Mesenchymal stem cell (in vitro differentiated cells and primary cell): ENCODE measurements at regions not wholly inside any gene's neighbourhood (a gene's known extent, or its start where the extent isn't known, plus 50 kb on each side); places are given as distances from the start of the nearest gene placed in this dataset.

Source experiments
- DNase-seq: peaks from one replicate; pipeline ENCODE4 v3.0.0-alpha.2; 2013
- H2AFZ ChIP-seq: one replicate; pipeline ENCODE4 v1.6.1; 2013; ENCODE audit warnings: low read depth, mild to moderate bottlenecking, control low read depth, inconsistent platforms, low read length, moderate library complexity
- H2AK5ac ChIP-seq: 2 replicates; pipeline ENCODE4 v1.6.1; 2013; ENCODE audit warnings: low read length, moderate library complexity, mild to moderate bottlenecking, inconsistent platforms; ENCODE audit not compliant: severe bottlenecking
- H2BK120ac ChIP-seq: one replicate; pipeline ENCODE4 v1.6.1; 2013; ENCODE audit warnings: low read depth, mild to moderate bottlenecking, inconsistent platforms, low read length, moderate library complexity
- H2BK12ac ChIP-seq, 2 experiments: one replicate each; pipeline ENCODE4 v1.6.1; 2013; ENCODE audit warnings: inconsistent platforms in 2 of 2, low read length in 2 of 2, mild to moderate bottlenecking in 2 of 2, moderate library complexity in 2 of 2, control low read depth in 1 of 2
- H2BK15ac ChIP-seq: one replicate; pipeline ENCODE4 v1.6.1; 2013; ENCODE audit warnings: mild to moderate bottlenecking, low read depth, inconsistent platforms; ENCODE audit not compliant: poor library complexity, severe bottlenecking
- H2BK5ac ChIP-seq: 2 replicates; pipeline ENCODE4 v1.6.1; 2013; ENCODE audit warnings: low read depth, mild to moderate bottlenecking, low read length, control low read depth, inconsistent platforms; ENCODE audit not compliant: poor library complexity, severe bottlenecking
- H3K14ac ChIP-seq, 2 experiments: one replicate each; pipeline ENCODE4 v1.6.1; 2013; ENCODE audit warnings: inconsistent platforms in 2 of 2, low read length in 2 of 2, control low read depth in 1 of 2, mild to moderate bottlenecking in 1 of 2, moderate library complexity in 1 of 2
- H3K18ac ChIP-seq, 2 experiments: one replicate each; pipeline ENCODE4 v1.6.1; 2013; ENCODE audit warnings: inconsistent platforms in 2 of 2, low read length in 2 of 2, control low read depth in 1 of 2, low read depth in 1 of 2, mild to moderate bottlenecking in 1 of 2
- H3K23ac ChIP-seq, 2 experiments: one replicate each; pipeline ENCODE4 v1.6.1; 2013; ENCODE audit warnings: inconsistent platforms in 2 of 2, low read length in 2 of 2, mild to moderate bottlenecking in 2 of 2, moderate library complexity in 2 of 2, control low read depth in 1 of 2
- H3K27ac ChIP-seq: 2 replicates; pipeline ENCODE4 v1.5.1; 2013; ENCODE audit warnings: mild to moderate bottlenecking, moderate library complexity, low read length, control low read depth, inconsistent platforms; ENCODE audit not compliant: poor library complexity, severe bottlenecking
- H3K27me3 ChIP-seq, 2 experiments: 2 replicates each; pipeline versions ENCODE4 v1.6.1 to v1.7.0; 2013; ENCODE audit warnings: low read length in 2 of 2, mild to moderate bottlenecking in 2 of 2, moderate library complexity in 2 of 2, control low read depth in 1 of 2, inconsistent platforms in 1 of 2; ENCODE audit not compliant: control insufficient read depth in 1 of 2, insufficient read depth in 1 of 2
- H3K36me3 ChIP-seq, 2 experiments: 2 replicates each; pipeline versions ENCODE4 v1.6.1 to v1.7.0; 2013; ENCODE audit warnings: low read length in 2 of 2, control low read depth in 1 of 2, inconsistent platforms in 1 of 2, low read depth in 1 of 2, mild to moderate bottlenecking in 1 of 2; ENCODE audit not compliant: insufficient read depth in 2 of 2, control insufficient read depth in 1 of 2
- H3K4ac ChIP-seq, 2 experiments: one replicate each; pipeline ENCODE4 v1.6.1; 2013; ENCODE audit warnings: inconsistent platforms in 2 of 2, low read length in 2 of 2, mild to moderate bottlenecking in 2 of 2, moderate library complexity in 2 of 2, control low read depth in 1 of 2, low read depth in 1 of 2
- H3K4me1 ChIP-seq: 2 replicates; pipeline ENCODE4 v1.6.1; 2013; ENCODE audit warnings: low read depth, low read length, control low read depth; ENCODE audit not compliant: control insufficient read depth, insufficient read depth
- H3K4me2 ChIP-seq: 2 replicates; pipeline ENCODE4 v1.6.1; 2013; ENCODE audit warnings: low read length, mild to moderate bottlenecking, inconsistent platforms; ENCODE audit not compliant: poor library complexity, severe bottlenecking
- H3K4me3 ChIP-seq, 2 experiments: 2 replicates each; pipeline versions ENCODE4 v1.5.1 to v1.7.0; 2013; ENCODE audit warnings: low read length in 2 of 2, mild to moderate bottlenecking in 2 of 2, control low read depth in 1 of 2, low read depth in 1 of 2; ENCODE audit not compliant: insufficient read depth in 1 of 2
- H3K79me1 ChIP-seq: replicated peaks from 2 replicates; pipeline ENCODE4 v1.6.1; 2013; ENCODE audit warnings: mild to moderate bottlenecking, control low read depth, low read length, inconsistent platforms; ENCODE audit not compliant: poor library complexity, severe bottlenecking
- H3K9ac ChIP-seq: 2 replicates; pipeline ENCODE4 v1.7.0; 2013; ENCODE audit warnings: mild to moderate bottlenecking, low read length, moderate library complexity
- H3K9me3 ChIP-seq: 2 replicates; pipeline ENCODE4 v1.7.0; 2013; ENCODE audit warnings: mild to moderate bottlenecking, low read length; ENCODE audit not compliant: control insufficient read depth
- H4K8ac ChIP-seq: one replicate; pipeline ENCODE4 v1.6.1; 2013; ENCODE audit warnings: inconsistent platforms, mild to moderate bottlenecking, low read length, moderate library complexity
- H4K91ac ChIP-seq: one replicate; pipeline ENCODE4 v1.6.1; 2013; ENCODE audit warnings: mild to moderate bottlenecking, low read length, inconsistent platforms
- WGBS: methylation state at CpG from one replicate; pipeline ENCODE4 v1.1.7; 2013; ENCODE audit warnings: mixed read lengths; 5-methylcytosine and 5-hydroxymethylcytosine counted together

GRCh38 chr3:197368821-197369220 lies 70.4 kb upstream of the DLG1 start:
- Histone ChIP-seq H3K4ac (no peak overlapping the region), H3K9me3 (no peaks in the 10 kb centered on the region), H4K8ac (no peak overlapping the region), H3K4me2 (no peak overlapping the region), H2BK15ac (no peak overlapping the region), H2BK120ac (no peak overlapping the region), H3K79me1 (no peaks in the 10 kb centered on the region), H3K18ac (no peak overlapping the region), H2BK12ac (no peak overlapping the region), H3K14ac (no peak overlapping the region), H2BK5ac (no peak overlapping the region), H2AFZ (no peak overlapping the region), H3K36me3 (no peaks in the 10 kb centered on the region), H3K23ac (no peak overlapping the region), H4K91ac (no peak overlapping the region), H3K4me3 (no peak overlapping the region), H3K9ac (no peak overlapping the region), H2AK5ac (peak overlapping the region; percentile 90), H3K27me3 (peaks cover 0 to 19% of the 10 kb centered on the region in 2 experiments), H3K4me1 (peaks cover 34% of the 10 kb centered on the region), H3K27ac (no peak overlapping the region)
- 89% methylated on average over 4 of the region's 4 CpGs for WGBS
- DNase-seq = no peak

- Histone ChIP-seq H3K36me3 (no peaks in the 10 kb centered on the region), H3K9ac (no peak overlapping the region), H4K8ac (no peak overlapping the region), H2BK15ac (no peak overlapping the region), H3K23ac (no peak overlapping the region), H3K14ac (no peak overlapping the region), H3K18ac (no peak overlapping the region), H3K27me3 (peaks cover 0 to 15% of the 10 kb centered on the region in 2 experiments), H2AK5ac (peak overlapping the region; percentile 23), H2BK120ac (no peak overlapping the region), H3K79me1 (no peaks in the 10 kb centered on the region), H3K27ac (peak overlapping the region; percentile 1), H2BK12ac (no peak overlapping the region), H3K4me2 (no peak overlapping the region), H3K9me3 (no peaks in the 10 kb centered on the region), H4K91ac (no peak overlapping the region), H3K4me3 (no peak overlapping the region), H3K4me1 (peaks cover 37% of the 10 kb centered on the region), H3K4ac (no peak overlapping the region), H2BK5ac (no peak overlapping the region), H2AFZ (no peak overlapping the region)
- DNase-seq = no peak
- 50% methylated on average over 4 of the region's 4 CpGs for WGBS
Observed at GRCh38 chr3:197368330-197368729, 69.9 kb upstream of the DLG1 start.

GRCh38 chr3:197367081-197367780 lies 68.8 kb upstream of the DLG1 start:
- peak; percentile 71 for DNase-seq
- Histone ChIP-seq H3K4ac (no peak overlapping the region), H3K36me3 (no peaks in the 10 kb centered on the region), H3K18ac (no peak overlapping the region), H3K4me3 (no peak overlapping the region), H3K27me3 (peaks cover 0 to 15% of the 10 kb centered on the region in 2 experiments), H4K91ac (no peak overlapping the region), H3K9ac (no peak overlapping the region), H2BK12ac (no peak overlapping the region), H3K23ac (no peak overlapping the region), H3K27ac (peak overlapping the region; percentile 89), H4K8ac (no peak overlapping the region), H3K4me1 (peaks cover 31% of the 10 kb centered on the region), H2BK120ac (no peak overlapping the region), H3K4me2 (no peak overlapping the region), H3K14ac (no peak overlapping the region), H2BK5ac (peak overlapping the region; percentile 75), H2BK15ac (no peak overlapping the region), H3K79me1 (no peaks in the 10 kb centered on the region), H3K9me3 (no peaks in the 10 kb centered on the region), H2AFZ (no peak overlapping the region), H2AK5ac (peak overlapping the region; percentile 68)
- WGBS = 84% methylated on average over 11 of the region's 13 CpGs

GRCh38 chr3:197366301-197367044 lies 68.1 kb upstream of the DLG1 start:
- no peak overlapping the region for H3K4me2 ChIP-seq
- no peak overlapping the region for H4K8ac ChIP-seq
- H2BK12ac ChIP-seq = no peak overlapping the region
- H3K14ac ChIP-seq = no peak overlapping the region
- 96% methylated on average over 12 of the region's 13 CpGs for WGBS
- H2BK120ac ChIP-seq = no peak overlapping the region
- peaks cover 32% of the 10 kb centered on the region for H3K4me1 ChIP-seq
- H3K27ac ChIP-seq = peak overlapping the region; percentile 89
- DNase-seq = no peak
- H2AK5ac ChIP-seq = peak overlapping the region; percentile 68
- H3K79me1 ChIP-seq = no peaks in the 10 kb centered on the region
- H2BK15ac ChIP-seq = no peak overlapping the region
- no peak overlapping the region for H3K23ac ChIP-seq
- no peak overlapping the region for H2BK5ac ChIP-seq
- no peaks in the 10 kb centered on the region for H3K9me3 ChIP-seq
- H4K91ac ChIP-seq = no peak overlapping the region
- H2AFZ ChIP-seq = no peak overlapping the region
- no peak overlapping the region for H3K9ac ChIP-seq
- no peak overlapping the region for H3K4ac ChIP-seq
- no peak overlapping the region for H3K4me3 ChIP-seq
- H3K18ac ChIP-seq = no peak overlapping the region
- H3K36me3 ChIP-seq = no peaks in the 10 kb centered on the region
- H3K27me3 ChIP-seq = peaks cover 0 to 15% of the 10 kb centered on the region in 2 experiments
